ENCODE measurements at regions not wholly inside any gene's neighbourhood (a gene's known extent, or its start where the extent isn't known, plus 50 kb on each side); places are given as distances from the start of the nearest gene placed in this dataset.
"Not testable (repeated sequence)": the region's sequence is repeated elsewhere in the genome, so short reads cannot be mapped to it uniquely, and the experiment has no call there.

DNA sequence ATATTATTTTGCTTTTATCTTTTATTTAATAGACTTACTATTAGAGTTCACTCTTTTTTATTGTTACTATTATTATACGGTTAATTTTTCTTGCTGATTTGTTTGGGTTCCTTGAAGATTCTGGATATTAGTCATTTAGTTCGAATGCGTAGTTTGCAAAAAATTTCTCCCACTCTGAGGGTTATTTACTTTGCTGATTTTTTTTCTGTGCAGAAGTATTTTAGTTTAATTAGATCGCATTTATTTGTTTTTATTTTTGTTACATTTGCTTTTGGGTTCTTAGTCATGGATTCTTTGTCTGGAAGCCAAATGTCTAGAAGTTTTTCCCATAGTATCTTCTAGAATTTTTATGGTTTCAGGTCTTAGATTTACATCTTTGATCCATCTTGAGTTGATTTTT, 585.2 kb downstream of the CPS1 start:
- no peak for DNase-seq (ENCODE audit: low read depth)

DNA sequence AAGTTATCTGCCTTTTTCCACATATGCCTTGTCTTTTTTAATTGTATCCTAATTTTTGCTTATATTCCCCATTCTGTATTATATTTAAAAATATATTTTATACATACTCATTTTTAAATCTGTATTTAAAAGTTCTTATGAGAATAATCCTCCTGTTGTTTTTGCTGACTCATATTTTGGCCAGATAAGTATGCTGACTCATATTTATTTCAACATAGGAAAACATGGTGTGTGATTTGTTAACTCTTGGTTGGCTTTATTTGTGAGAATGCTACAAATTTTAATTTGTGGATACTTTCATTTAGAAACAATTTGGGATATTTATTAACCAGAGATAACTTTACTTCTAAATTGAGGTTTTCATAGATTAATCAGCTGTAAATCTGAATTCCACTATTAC, 587.7 kb downstream of the CPS1 start:
- no peak for DNase-seq (ENCODE audit: low read depth)

DNA sequence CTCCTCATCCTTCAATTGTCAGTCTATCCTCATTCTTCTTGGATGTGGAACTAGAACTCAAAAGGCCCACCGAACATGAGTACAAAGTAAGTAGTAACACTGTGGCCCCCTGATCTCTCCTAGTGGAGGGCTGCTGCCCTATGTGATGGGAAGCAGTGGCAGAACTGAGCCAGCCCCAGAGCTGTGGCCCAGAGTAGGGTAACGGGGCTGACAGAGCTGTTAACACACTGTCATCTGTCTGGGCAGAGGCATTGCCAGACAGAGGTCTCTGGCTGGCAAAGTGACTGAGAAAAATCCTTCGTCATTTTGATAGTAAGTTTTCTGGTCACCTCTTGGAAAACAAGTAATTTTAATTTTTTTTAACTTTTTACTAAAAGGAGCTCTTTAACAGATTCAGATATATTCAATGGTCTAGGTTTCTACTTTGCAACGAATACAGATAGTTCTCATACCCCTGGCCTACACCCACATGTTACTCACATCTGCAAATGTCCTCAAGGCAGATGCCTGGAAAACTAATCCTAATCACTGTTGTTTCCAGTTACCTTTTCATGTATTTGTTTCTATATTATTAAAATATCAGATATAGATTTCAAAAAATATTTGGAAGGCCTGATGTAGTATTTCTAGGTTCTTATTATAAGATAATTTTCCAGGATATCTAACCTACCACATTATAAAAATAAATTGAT, 588.7 kb downstream of the CPS1 start:
- DNase-seq (ENCODE audit: low read depth), result no peak

DNA sequence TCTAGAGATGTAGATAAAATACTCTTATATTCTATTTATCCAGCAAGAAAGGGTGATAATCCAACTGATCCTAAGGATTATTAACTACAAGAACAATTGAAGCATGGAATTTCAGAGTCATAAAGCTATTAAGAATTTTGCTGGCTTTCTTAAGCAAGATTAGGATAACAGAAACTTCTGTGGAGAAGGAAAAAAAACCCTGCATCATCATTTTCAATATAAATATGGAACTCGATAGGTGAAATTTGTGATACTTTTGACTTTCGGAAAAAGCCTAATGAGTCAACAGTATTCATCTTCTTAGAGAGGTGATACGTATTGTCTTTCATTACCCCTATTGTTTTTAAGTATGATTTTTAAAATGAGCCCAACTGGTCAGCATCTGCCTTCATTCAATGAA, 593.3 kb downstream of the CPS1 start:
- DNase-seq (ENCODE audit: low read depth), result no peak

DNA sequence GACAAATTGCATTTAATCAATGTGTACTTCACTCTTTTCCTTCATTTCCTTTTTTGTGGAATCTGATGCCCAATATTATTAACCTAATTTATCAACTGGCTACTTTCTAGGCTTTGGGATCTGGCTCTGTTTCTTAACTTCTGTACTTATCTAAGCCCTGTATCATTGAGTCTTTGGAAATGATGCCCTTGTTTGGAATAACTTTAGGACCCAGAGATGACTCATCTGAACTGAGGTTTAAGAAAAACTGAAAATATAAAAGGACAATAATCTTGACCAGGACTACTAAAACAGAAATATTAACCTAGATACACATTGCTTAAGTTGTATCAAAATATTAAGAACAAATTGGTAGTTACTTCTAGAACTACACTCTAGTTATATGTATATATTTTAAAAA, 600.8 kb downstream of the CPS1 start:
- no peak for DNase-seq (ENCODE audit: low read depth)

DNA sequence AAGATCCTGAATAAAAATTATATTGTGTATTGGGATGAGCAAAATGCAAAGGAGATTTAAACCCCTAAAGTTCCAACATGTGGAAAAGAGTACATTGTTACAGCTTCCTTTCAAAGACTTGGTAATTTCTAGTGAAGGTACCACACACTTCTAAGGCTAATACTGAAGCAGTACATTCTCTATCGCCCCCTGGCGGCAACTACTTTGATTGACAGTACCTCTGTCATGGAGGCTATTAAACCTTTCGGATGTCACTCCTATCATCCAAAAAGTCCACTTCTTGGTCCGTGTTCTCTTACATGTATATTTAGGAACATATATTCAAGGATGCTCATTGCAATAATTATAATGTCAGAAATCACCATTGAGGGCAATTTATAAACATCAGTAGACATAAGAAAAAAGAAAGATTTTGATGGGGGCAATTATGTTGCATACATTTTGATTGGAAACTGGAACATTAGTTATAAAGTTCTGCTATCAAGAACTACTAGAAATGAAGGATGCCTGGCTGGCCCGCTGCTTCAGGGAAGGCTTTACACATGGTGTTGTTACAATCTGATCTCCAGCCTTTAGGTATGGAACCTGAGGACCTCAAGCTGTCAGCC, 601.6 kb downstream of the CPS1 start:
- peak; percentile 31 for DNase-seq (ENCODE audit: low read depth)

DNA sequence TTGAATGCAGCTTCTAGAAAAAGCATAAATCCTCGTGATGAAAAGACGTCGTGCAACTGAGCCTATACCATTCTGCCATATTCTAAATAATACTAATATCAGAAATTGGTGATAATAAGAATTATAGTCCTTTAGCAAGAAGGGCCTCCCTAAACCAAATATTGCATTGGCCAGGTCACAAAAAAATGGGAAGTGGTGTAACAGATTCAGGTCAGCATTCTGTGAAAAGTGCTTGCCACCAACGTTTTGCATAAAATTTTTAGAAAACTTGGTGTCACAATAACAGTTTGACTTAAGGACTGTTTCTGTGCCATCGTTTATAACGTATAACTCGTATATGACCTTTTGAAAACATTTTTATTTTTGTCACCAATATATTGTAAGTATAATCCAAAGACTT, 603.6 kb downstream of the CPS1 start:
- DNase-seq (ENCODE audit: low read depth), result no peak

DNA sequence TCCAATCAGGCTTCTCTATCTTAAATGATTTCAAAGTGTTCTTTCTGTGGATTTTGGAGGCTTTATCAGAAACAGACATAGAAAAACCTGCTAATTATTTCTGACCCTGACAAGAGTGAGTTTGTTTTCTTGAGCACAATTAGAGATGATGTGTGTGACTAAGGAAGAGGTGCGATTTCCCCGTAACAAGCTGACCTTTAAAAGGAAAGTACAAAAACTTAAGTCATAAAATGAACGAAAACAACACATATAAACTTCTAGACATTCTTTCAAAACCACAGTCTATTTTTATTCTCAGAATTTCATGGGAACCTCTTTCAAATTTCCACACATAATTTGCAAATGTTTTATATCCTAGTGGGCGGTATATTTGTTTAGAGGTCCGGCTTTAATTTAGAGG, 604.8 kb downstream of the CPS1 start:
- no peak for DNase-seq (ENCODE audit: low read depth)

DNA sequence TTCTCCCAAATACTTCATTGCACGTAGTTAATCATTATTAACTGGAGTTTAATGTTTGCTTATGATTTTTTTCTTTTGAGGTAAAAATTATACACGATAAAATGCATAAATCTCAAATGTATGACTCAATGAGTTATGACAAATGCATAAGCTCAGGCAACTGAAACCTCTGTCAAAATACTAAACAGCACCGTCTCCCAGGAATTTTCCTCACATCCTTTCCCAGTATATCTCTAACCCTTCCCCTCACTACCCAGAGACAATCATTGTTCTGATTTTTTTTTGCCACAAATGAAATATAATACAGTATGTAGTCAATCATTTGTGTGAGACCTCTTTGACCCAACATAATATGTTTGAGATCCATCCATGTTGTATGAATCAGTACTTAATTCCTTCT, 606.5 kb downstream of the CPS1 start:
- DNase-seq (ENCODE audit: low read depth), result no peak

DNA sequence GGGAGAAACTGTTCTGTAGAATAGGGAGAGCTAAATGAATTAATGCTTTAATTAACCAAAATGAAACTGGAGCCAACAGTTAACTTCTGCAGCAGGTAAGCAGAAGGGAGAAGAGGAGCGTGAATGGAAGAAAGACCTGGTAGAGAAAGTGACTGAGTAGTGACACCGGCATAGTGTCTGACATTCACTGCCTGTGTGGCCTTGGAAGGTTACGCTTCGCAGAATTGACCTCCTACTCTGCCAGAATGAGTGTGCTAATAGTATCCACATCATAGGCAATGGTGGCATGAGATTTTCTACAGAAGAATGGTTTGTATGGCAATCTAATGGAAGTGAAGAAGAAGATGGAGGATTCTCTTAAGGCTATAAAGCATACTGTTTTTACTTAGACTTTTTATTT, 614.4 kb downstream of the CPS1 start:
- no peak for DNase-seq (ENCODE audit: low read depth)

DNA sequence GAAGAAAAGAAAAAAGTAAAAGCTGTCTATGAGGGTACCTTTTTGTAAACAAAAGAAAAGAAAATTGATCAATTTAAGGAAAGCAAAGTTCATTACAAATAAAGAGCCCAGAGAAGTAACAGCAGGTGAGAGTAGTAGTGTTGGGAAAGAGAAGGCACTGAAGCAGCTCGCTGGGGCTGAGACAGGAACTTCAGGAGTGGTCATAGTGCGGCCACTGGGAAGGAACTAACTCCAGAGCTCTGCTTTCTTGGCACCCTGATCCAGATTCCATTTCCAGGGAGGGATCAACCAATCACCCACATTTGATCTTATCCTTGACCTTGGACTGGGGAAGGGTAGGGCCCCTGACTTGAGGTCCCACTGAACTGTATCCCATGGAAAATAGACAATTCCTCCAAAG, 617.6 kb downstream of the CPS1 start:
- no peak for DNase-seq (ENCODE audit: low read depth)

DNA sequence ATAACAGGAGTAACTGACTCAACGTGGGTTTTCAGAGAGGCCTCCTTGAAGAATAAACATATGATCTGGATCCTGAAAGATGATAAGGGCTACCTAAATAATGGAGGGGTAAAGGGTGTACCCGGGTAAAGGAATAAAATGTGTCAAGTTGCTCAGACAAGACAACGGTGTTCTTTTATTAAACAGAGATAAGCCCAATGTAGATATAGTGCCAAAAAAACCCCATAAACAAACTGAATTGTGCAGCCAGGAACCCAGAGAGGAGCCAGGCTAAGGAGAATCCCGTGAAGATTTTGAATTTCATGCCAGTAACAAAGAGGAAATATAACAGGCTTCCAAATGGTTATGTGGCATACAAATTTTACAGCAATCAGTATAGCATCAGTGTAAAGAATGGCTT, 618.2 kb downstream of the CPS1 start:
- DNase-seq (ENCODE audit: low read depth), result no peak

DNA sequence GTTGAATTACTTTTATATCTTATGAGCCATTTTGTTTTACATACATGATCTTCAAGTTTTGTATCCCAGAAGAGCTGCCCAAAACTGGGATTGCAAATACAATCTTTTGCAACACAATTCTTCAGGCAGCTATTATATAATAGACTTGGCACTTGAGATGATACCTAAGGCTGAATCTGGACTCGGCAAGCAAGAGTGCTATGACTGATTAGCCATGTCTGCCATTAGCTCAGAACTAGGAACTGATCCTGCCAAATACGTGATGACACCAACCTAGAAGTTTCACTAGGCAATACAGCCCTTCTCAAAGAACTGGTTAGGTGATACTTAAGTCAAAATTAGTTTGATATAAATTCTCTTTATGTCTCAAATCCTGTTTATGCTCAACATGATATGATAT, 619.6 kb downstream of the CPS1 start:
- DNase-seq (ENCODE audit: low read depth), result no peak

DNA sequence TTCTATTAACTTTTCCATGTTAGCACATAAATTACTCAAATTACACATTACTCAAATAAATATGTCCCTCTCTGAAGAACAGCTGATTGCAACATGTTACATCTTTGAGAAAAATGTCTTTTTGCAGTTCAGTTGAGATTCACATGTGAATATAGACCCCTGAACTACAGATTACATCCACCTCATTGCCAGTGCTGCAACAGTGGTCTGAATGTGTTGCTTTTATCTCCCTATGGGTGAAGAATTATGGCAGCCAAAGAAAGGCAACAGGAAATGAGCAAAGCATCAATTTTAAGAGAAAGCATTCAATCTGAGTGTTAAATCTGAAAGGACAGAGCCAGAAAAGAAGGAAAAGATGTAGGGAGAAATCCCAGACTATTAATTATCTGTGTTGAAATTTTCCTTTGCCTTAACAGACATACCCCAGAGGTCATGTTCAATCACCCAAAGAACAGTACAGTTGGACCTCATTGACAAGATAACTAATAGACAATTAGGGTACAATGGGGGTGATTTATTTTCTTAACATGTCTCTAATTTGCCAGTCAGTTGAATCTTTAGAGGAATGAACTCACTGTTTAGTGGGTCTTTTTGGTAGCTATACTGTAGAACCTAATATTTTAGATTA, 620.2 kb downstream of the CPS1 start:
- DNase-seq (ENCODE audit: low read depth), result no peak

DNA sequence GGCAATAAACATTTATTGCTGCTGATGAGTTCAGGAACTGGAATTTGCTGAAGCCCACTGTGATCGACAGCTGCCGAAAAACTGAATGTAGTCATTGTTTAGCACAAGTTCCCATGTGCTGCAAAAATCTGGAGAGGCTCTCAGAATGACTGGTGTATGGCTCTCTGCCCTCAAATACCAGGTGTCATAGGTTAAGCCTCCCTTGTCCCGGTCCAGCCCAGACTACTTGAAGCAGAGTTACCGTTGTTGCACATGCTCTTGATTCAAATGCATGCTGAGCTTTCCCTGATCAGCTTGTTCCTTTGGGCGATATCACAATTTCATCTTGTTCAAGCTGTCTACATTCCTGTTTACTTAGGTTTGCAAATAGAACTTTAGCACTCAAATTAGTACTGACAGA, 625.2 kb downstream of the CPS1 start:
- DNase-seq (ENCODE audit: low read depth), result no peak

DNA sequence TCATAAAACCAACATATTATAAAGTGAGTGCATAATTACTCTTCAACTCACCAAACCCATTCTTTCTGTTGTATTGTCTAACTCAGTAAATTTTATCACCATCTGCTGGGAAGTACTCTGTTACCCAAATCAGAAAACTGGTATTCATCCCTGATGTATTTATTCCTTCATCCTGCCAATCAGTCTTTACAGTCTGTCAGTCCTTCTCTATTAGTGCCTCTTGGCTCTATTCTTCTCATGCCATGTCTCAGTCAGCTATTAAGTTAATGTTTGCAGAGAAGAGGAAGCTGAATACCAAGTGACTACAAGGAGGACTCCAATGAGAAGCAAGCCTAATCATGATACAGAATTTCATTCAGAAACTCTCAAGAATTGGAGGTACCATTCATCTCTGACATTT, 631.2 kb downstream of the CPS1 start:
- DNase-seq (ENCODE audit: low read depth), result no peak

DNA sequence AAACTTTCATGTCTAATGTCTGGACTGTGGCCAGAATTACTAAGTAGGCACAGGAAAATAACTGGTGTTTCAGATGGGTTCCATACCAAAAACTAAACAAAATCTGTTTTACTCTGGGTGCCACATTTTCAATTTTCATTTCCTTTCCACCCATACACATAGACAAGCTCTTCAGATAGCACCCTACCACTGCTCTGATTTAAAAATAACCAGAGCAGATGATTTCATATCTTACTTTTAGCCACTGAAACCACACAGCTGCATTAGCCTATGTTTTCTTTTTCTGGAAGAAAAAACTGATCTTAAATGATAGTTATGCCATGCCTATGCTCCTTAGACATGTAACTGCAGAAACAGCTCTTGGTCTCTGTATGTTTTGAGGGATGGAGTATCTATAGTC, 647.6 kb downstream of the CPS1 start:
- no peak for DNase-seq (ENCODE audit: low read depth)

DNA sequence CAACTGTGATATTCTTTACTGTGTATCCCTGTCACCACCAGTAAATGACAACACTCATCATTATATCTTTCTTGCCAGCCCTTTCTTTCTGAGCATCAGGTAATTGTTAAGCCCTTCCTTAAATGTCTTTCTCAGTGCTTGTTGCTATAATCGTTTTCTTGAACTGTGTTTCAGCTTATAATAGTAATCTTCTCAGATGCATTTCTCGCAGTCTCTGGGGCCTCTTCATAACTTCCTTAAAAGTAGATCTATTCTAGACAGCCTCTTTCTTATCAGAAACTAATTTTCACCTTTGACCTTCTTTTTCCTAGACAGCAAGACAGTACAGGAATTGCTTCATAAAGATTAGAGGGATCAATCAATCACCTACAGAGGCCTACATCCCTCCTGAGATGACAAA, 648.1 kb downstream of the CPS1 start:
- DNase-seq (ENCODE audit: low read depth), result no peak

DNA sequence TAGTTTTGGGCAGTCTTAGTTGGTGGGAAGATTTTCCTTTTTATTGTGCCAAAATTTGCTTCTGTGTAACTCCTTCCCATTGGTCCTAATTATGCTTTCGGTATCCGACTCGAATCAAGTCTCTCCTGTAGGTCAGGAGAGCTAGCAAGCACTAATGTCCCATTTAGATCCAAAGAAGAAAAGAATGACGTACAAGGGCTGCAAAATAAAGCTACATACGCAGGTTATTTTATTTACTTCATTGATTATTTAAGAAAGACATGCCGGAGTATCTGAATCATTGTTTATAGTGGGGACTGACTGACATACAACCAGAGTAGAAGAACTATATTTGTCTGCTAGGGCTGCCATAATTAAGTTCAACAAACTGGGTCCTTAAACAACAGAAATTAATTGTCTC, 648.5 kb downstream of the CPS1 start:
- DNase-seq (ENCODE audit: low read depth), result no peak

DNA sequence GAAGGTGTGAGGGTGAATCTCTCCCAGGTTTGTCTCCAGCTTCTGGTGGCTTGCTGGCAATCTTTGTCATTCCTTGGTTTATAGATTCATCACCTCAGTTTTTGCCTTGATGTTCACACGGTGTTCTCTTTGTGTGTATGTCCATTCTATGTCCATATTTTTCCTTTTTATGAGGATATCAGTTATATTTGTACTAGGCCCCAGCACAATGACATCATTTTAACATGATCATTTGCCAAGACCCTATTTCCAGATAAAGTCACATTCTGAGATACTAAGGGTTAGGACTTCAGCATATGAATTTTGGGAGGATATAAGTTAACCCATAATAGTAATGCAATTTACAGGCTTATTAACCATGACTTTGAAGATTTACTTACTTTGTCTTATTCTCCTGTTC, 649.0 kb downstream of the CPS1 start:
- no peak for DNase-seq (ENCODE audit: low read depth)

DNA sequence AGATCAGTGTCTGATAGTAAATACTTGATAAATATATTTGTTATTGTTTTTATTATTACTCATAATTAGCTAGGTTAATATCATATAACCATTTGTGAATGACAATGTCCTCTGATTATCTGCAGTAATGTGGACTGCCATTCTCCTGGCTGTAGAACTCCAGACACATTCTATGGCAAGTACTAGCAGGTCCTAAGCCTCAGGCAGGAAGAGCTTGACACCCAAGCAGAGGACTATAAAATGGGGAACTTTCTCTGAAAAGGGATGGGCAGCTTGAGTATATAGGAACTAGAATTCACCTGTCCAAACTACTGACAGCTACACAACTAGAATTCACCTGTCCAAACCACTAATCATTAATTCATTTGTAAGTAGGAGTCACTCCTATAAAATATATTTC, 649.4 kb downstream of the CPS1 start:
- no peak for DNase-seq (ENCODE audit: low read depth)

DNA sequence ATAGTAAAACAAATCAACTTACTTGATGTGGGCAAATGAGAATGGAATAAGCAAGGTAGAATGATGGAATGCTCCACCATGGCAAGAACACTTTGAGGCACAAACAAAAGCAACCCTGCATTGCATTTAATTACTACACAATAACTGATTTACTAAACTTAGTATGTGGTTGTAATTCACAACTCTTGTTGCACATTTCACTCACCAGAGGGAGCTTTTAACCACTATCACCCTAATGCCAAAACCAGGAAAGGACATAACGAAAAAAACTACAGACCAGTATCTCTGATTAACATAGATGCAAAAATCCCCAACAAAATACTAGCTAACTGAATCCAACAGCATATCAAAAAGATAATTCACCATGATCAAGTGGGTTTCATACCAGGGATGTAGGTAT, 659.8 kb downstream of the CPS1 start:
- DNase-seq (ENCODE audit: low read depth), result no peak

DNA sequence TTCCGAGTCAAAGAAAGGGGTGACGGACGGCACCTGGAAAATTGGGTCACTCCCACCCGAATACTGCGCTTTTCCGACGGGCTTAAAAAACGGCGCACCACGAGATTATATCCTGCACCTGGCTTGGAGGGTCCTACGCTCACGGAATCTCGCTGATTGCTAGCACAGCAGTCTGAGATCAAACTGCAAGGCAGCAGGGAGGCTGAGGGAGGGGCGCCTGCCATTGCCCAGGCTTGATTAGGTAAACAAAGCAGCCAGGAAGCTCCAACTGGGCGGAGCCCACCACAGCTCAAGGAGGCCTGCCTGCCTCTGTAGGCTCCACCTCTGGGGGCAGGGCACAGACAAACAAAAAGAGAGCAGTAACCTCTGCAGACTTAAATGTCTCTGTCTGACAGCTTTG, 663.1 kb downstream of the CPS1 start:
- not testable (repeated sequence) for DNase-seq (ENCODE audit: low read depth)

DNA sequence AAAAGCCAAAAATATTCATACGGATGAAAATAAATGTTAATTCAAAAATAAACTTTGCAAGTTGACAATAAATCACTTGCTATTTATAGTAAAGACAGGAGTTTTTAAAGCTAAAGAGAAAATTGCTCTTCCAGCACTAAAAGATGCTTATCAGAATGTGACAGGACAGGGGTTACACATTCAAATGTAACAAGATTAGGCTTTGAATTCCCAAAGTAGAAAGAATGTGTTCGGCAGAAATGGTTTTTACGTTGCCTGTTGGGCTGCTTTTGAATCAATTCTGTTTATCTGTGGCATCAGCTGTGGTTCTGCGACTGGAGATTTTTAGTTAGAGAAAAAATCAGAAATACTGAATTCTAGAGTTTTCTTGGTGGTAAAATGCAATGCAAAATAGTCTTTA, 669.4 kb downstream of the CPS1 start:
- DNase-seq (ENCODE audit: low read depth), result no peak
